SU-DHL-6 (cell line): ENCODE measurements at regions not wholly inside any gene's neighbourhood (a gene's known extent, or its start where the extent isn't known, plus 50 kb on each side); places are given as distances from the start of the nearest gene placed in this dataset.

Source experiments
- CTCF ChIP-seq: fragments of 200-600 bp; sonication (generic); IDR thresholded peaks from one replicate; pipeline ENCODE4 v1.5.1; 2017; ENCODE audit warnings: antibody characterized with exemption, mild to moderate bottlenecking, low read length, moderate library complexity; ENCODE audit not compliant: insufficient read depth, poor library complexity, severe bottlenecking
- EZH2phosphoT487 ChIP-seq: fragments of 200-600 bp; sonication (generic), shearing (Covaris generic); conservative IDR thresholded peaks from 2 replicates; pipeline ENCODE4 v1.6.1; 2018; ENCODE audit warnings: mild to moderate bottlenecking, antibody characterized with exemption, low read length, moderate library complexity, mixed read lengths

- TF ChIP-seq CTCF (no peak), EZH2phosphoT487 (no peak)
Observed at GRCh38 chr20:57106692-57107091, 159.7 kb downstream of the BMP7 start.
